GM12892 (cell line): ENCODE measurements at regions not wholly inside any gene's neighbourhood (a gene's known extent, or its start where the extent isn't known, plus 50 kb on each side); places are given as distances from the start of the nearest gene placed in this dataset.

Experiments used
- DNase-seq: peaks from one replicate; pipeline ENCODE4 v3.0.0; 2011; ENCODE audit not compliant: insufficient read length
- FAIRE-seq: peaks from 2 replicates; lab custom pipeline; 2011; peaks lifted over from hg19 to GRCh38; lab: Jason Lieb, UNC
- POLR2A ChIP-seq: IDR thresholded peaks from 2 replicates; pipeline ENCODE4 v1.6.1; 2011; ENCODE audit warnings: low read depth, low read length, control low read depth
- POLR2AphosphoS5 ChIP-seq: IDR thresholded peaks from 2 replicates; pipeline ENCODE4 v1.6.1; 2011; ENCODE audit warnings: low read depth, low read length, control low read depth
- TAF1 ChIP-seq: IDR thresholded peaks from 2 replicates; pipeline ENCODE4 v1.6.1; 2011; ENCODE audit warnings: low read depth, mild to moderate bottlenecking, control low read depth, low read length, borderline replicate concordance

DNA sequence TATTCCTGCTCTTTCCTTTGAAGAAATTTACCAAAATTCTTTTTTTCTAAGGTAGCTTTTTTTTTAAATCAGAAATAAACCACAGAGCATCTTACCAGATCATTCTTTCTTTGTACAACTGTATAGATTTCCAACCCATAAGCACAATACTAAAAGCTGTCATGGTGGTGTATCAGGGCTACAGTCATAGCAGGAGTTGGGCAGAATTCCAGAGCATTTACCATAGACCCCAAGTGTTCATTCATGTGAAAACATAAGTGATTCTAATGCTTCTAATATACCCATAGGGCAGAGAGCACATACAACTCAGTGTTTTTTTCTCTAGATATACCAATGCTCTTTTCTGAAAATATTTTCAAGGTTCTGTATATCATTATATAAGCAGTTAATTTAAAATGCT, 392.5 kb downstream of the FRK start:
- TF ChIP-seq TAF1 (no peak), POLR2A (no peak), POLR2AphosphoS5 (no peak)
- DNase-seq (no peak), FAIRE-seq (no peak)

DNA sequence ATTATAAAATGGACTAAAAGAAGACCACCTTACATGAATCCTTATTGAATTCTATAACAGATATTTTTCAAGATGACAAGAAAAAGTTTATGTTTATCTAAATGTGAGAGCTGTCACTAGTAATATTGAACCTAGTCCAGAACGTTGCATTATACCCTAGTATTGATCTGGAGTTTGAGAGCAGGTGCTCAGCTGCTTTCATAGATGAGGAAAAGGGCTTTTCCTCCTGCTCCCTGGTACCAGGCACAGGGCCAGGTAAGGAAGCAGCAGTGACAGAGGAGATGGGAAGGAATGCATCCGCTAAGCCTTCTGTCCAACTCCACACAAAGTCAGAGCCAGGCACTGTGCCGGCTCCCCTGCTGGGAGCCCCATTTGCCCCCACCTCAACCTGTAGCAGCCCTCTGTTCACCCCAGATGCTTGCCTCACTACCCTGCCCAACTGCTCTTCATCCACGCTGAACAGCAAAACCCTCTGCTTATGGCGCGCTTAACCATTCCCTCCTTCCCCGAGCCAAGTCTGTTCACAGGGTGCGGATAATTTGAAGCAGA, 393.1 kb downstream of the FRK start:
- TF ChIP-seq POLR2AphosphoS5 (no peak), TAF1 (no peak), POLR2A (no peak)
- DNase-seq (no peak), FAIRE-seq (no peak)

DNA sequence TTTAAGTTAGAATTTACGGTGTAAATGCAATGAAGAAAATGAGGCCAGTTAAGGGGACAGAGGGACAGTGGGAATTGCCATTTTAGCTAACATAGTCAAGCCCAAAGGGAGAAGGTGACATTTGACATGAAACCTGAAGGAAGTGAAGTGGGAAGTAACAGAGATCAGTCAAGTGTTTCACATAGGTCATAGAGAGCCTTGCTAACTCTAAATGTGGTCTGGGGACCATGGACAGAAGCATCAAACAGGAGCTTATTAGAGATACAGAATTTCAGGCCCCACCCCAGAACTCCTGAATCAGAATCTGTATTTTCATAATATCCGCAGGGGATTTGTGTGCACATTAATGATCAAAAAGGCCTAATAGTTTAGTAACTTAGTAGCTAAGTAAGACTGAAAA, 393.7 kb downstream of the FRK start:
- DNase-seq (no peak), FAIRE-seq (no peak)
- TF ChIP-seq TAF1: no peak
- no peak for TF ChIP-seq POLR2A
- TF ChIP-seq POLR2AphosphoS5: no peak

DNA sequence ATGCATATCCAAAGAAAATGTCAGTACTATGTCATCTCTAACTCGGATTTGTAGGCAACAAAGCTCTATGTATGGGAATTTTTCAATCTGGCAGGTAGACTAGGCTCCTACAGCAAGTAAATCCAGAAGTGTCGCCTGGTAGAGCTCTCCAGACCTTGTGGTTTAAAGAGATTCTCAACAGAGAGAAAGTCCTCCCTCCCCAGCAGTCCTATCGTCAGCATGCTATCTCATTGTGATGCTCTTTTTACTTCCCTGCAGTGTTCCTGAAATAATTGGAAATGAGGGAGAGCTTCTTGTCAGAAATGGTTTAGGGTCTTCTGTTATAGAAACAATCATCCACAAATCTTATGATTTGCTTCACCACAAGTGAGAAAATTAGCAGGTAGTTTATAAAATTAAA, 395.4 kb downstream of the FRK start:
- TF ChIP-seq POLR2AphosphoS5: no peak
- no peak for TF ChIP-seq POLR2A
- no peak for TF ChIP-seq TAF1
- FAIRE-seq (no peak), DNase-seq (no peak)

DNA sequence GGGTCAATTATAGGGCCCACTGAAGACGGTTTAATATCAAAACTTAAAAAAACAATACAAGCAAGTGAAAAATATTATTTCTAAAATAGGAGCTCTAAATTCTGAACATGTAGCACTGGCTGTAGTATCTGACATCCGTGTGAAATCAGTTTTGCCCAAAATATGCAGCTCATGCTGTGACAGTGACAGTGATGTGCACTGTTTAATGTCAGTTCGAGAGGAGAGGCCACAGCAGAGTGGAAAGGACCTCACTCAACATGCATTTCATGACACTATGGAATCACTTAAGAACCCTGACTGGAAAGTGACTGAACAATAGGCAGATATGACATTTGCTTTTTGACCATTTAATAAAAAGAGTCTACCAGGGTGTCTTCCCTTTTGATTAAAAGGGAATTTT, 397.0 kb downstream of the FRK start:
- no peak for DNase-seq
- FAIRE-seq: no peak
- TF ChIP-seq POLR2AphosphoS5 (no peak), POLR2A (no peak), TAF1 (no peak)

DNA sequence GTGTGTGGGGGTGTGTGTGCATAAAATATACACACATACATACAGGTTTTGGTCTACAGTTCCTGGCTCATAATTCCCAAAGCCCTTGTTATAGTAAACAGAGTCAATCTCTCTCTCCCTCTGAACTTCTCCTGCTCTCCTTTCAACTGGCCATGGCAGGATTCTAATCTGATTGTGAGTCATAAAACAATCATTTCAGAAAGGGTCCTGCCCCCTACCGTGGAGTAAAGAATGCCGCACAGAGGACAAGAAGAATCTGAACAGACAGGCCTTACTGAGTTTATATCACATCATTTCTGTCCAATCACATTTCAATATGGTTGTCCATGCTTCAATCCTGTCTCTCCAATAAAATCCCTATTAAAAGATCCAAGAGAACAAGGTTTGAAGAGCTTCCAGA, 416.9 kb downstream of the FRK start:
- DNase-seq (no peak), FAIRE-seq (no peak)
- no peak for TF ChIP-seq TAF1
- TF ChIP-seq POLR2AphosphoS5: no peak
- TF ChIP-seq POLR2A: no peak

DNA sequence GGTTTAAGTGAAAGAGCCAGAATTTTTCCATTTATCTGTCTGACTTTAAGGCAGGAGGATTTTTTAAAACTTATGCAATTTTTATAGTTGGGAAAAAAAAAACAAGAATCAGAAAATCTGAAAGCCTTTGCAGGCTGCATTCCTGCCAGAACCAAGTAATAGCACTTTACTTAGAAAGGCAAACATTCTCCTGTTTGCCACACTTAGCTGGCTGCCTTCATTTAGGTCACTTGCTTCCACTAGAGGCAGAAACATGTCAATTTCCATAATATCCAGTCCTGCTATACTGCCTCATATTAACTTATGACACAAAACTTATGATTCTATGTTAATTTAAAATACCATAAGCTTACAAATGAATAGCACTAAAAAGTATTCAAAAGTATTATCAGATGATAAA, 425.8 kb downstream of the FRK start:
- DNase-seq: no peak
- TF ChIP-seq TAF1 (no peak), POLR2A (no peak), POLR2AphosphoS5 (no peak)
- FAIRE-seq: no peak

DNA sequence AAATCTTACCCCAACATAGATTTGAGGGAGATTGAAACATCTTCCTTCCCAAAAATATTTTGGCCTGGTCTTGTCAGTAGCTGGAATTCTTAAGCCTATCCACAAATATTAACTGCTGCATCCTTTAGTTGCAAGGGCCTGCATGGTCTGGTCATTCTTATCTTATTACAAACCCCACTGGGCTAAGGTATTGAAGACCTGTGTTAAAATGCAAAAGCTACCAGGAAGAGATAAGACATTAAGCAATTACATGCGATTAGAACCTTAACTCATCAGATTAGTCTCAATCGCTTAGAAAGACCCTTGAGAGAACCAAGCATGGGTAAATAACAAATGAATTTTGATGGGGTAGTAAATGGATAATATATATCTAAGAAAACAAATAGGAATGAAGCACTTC, 426.6 kb downstream of the FRK start:
- TF ChIP-seq TAF1: no peak
- DNase-seq (no peak), FAIRE-seq (no peak)

DNA sequence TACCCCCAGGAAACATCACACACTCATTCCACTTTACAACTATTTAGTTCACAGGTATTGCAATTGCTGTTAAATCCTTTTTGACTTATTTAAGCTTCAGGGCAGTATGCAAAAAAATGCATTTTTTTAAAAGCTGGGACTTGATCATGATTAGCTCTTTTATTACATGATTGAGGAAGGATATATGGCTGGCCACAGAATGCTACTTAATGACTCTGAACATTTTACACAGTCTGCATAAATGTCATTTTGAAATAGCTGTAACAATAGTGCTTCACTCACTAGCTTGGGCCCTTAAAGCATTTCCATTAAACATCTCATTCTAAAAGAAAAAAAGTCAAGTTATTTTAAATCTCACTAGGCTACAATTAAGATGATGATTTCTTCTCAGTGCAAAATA, 429.7 kb downstream of the FRK start:
- DNase-seq: no peak
- no peak for FAIRE-seq
- no peak for TF ChIP-seq TAF1
- no peak for TF ChIP-seq POLR2AphosphoS5
- TF ChIP-seq POLR2A: no peak

DNA sequence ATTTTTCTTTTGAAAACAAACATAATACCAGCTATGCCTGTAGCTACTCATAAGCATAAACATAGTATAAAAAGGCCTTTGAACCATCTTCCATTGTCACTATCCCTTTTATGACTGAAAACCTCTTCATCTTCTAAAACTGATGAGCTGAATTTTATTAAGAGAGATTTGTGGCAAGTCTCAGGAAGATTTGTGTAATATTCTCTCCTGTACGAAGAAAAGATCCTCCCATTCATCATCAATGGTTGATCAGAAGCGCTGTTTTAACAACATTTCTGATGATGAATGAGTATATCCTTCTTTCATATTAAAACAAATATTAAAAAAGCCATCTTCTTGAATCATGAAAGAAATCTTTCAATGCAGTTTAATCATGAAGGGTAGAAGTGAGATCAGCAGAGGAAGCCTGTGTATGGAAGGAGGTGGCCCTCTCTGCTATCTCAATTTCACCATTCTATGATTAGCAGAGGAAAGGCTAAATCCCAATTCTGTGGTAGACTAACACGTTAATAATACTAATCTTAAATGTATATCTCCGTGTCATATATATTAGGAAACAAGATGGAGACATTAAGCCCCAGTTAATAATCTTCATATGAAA, 430.2 kb downstream of the FRK start:
- DNase-seq (no peak), FAIRE-seq (no peak)
- TF ChIP-seq TAF1 (no peak), POLR2A (no peak), POLR2AphosphoS5 (no peak)

DNA sequence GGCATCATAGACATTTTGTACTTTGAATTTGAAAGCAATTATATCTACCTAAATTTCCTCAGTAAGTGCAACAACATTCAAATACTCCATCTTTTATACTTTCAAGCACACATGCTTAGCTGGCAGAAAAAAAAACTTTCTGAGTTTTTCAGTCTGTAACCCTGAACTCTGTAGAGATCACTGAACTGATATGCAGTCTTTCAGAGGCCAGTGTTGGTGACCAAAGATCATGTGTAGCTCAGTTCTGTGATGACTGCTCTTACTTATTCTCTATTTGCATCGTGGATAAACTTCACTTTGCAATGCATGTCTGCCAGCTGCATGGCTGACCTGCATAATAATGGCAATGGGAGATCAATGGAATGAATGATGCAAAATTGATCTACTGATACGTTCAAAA, 431.3 kb downstream of the FRK start:
- no peak for FAIRE-seq
- TF ChIP-seq POLR2A (no peak), TAF1 (no peak), POLR2AphosphoS5 (no peak)
- DNase-seq: no peak

DNA sequence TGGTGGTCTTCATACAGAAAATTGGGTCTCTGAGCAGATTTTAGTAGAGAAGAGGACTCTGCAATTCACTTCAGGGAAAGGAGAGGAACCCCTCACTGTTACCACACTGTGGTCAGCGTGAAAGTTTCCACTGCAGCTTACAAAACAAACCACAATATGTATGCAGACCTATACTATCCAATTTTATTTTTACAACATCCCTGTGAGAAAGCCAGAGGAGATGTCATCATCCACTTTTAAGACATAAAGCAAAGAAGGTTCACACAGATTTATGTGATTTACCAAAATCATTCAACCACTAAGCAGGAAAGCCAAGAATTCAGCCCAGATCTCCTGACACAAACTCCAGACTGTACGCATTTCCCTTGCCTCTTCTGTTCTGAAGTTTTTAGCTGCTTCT, 442.4 kb downstream of the FRK start:
- no peak for DNase-seq
- no peak for TF ChIP-seq TAF1
- no peak for TF ChIP-seq POLR2AphosphoS5
- TF ChIP-seq POLR2A: no peak
- FAIRE-seq: no peak

DNA sequence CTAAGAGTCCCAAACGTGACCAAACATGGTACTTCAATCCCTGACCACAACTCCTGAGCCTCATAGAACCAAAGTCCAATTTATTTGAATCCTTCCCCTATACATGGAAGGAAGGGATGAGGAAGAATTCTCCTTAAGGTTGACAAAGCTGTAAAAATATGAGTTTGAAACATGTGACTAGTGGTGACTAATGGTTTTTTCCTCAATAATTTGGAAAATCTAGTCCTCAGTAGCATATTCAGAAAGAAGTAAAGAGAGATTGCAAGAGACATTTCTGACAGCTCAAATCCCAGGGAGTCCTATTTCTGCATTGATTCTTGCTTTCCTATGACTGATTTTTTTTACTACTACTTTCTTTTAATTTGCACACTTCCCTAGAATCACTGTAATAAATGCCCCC, 443.7 kb downstream of the FRK start:
- TF ChIP-seq POLR2A: no peak
- TF ChIP-seq POLR2AphosphoS5: no peak
- TF ChIP-seq TAF1: no peak
- DNase-seq (no peak), FAIRE-seq (no peak)
